OCI-LY1 (cell line): ENCODE measurements at regions not wholly inside any gene's neighbourhood (a gene's known extent, or its start where the extent isn't known, plus 50 kb on each side); places are given as distances from the start of the nearest gene placed in this dataset.
A peak's percentile ranks its signal among the peaks of the same experiment; 100 is the strongest.

Experiments used
- H2AFZ ChIP-seq: fragments of 200-600 bp; sonication (generic), shearing (Covaris generic); 2 replicates; pipeline ENCODE4 v1.6.0; 2014; ENCODE audit warnings: antibody characterized with exemption, mild to moderate bottlenecking, low read length
- H3F3A ChIP-seq: fragments of 200-600 bp; sonication (generic), shearing (Covaris generic); 2 replicates; pipeline ENCODE4 v1.6.0; 2014; ENCODE audit warnings: mild to moderate bottlenecking, antibody characterized with exemption, low read length, moderate library complexity; ENCODE audit not compliant: insufficient read depth
- H3K27ac ChIP-seq: fragments of 200-600 bp; sonication (generic); 2 replicates; pipeline ENCODE4 v1.5.1; 2014; ENCODE audit warnings: low read length, mixed run types, mild to moderate bottlenecking, low read depth; ENCODE audit not compliant: poor library complexity, severe bottlenecking
- H3K27me3 ChIP-seq: fragments of 200-600 bp; sonication (generic); 2 replicates; pipeline ENCODE4 v1.6.0; 2014; ENCODE audit warnings: antibody characterized with exemption, mild to moderate bottlenecking, low read length, moderate library complexity; ENCODE audit not compliant: insufficient read depth
- H3K36me3 ChIP-seq: fragments of 200-600 bp; sonication (generic); 2 replicates; pipeline ENCODE4 v1.6.1; 2014; ENCODE audit warnings: mild to moderate bottlenecking, antibody characterized with exemption, low read length, moderate library complexity, mixed read lengths; ENCODE audit not compliant: insufficient read depth
- H3K4me1 ChIP-seq: fragments of 200-600 bp; sonication (generic); 2 replicates; pipeline ENCODE4 v1.5.1; 2014; ENCODE audit warnings: mild to moderate bottlenecking, low read length, moderate library complexity; ENCODE audit not compliant: insufficient read depth, severe bottlenecking
- H3K4me2 ChIP-seq: fragments of 200-600 bp; sonication (generic), shearing (Covaris generic); 2 replicates; pipeline ENCODE4 v1.6.1; 2014; ENCODE audit warnings: low read length
- H3K4me3 ChIP-seq: fragments of 200-600 bp; sonication (generic); 2 replicates; pipeline ENCODE4 v1.5.1; 2014; ENCODE audit warnings: low read length, low read depth, mild to moderate bottlenecking, mixed read lengths; ENCODE audit not compliant: poor library complexity, severe bottlenecking
- H3K79me2 ChIP-seq: fragments of 200-600 bp; shearing (Covaris generic); 2 replicates; pipeline ENCODE4 v1.6.1; 2016; ENCODE audit warnings: mixed run types, low read length, mixed read lengths; ENCODE audit not compliant: insufficient read depth
- H3K9ac ChIP-seq: fragments of 200-600 bp; sonication (generic), shearing (Covaris generic); 2 replicates; pipeline ENCODE4 v1.6.1; 2014; ENCODE audit warnings: mild to moderate bottlenecking, low read length, mixed read lengths
- H3K9me2 ChIP-seq: fragments of 200-600 bp; sonication (generic), shearing (Covaris generic); 2 replicates; pipeline ENCODE4 v1.6.1; 2014; ENCODE audit warnings: low read depth, mild to moderate bottlenecking, low read length, mixed read lengths
- H3K9me3 ChIP-seq: fragments of 200-600 bp; shearing (Covaris generic); 2 replicates; pipeline ENCODE4 v1.6.1; 2014; ENCODE audit warnings: low read length, mixed read lengths
- H4K20me1 ChIP-seq: fragments of 200-600 bp; sonication (generic), shearing (Covaris generic); 2 replicates; pipeline ENCODE4 v1.6.0; 2016; ENCODE audit warnings: mild to moderate bottlenecking, low read length; ENCODE audit not compliant: insufficient read depth
- CTCF ChIP-seq: fragments of 200-600 bp; sonication (generic), shearing (Covaris generic); IDR thresholded peaks from 2 replicates; pipeline ENCODE4 v1.5.1; 2017; ENCODE audit warnings: mild to moderate bottlenecking, antibody characterized with exemption, low read length, moderate library complexity, mixed read lengths
- EZH2 ChIP-seq: fragments of 200-600 bp; sonication (generic), shearing (Covaris generic); IDR thresholded peaks from 2 replicates; pipeline ENCODE4 v1.8.0; 2017; ENCODE audit warnings: borderline replicate concordance, mixed run types, mild to moderate bottlenecking, antibody characterized with exemption, low read length, moderate library complexity, mixed read lengths

- H3K4me3 ChIP-seq, result no peak overlapping the region
- H3K27ac ChIP-seq, result peak overlapping the region; percentile 82
- H3K79me2 ChIP-seq, result no peaks in the 10 kb centered on the region
- H3K4me1 ChIP-seq, result peaks cover 10% of the 10 kb centered on the region
- no peak overlapping the region for H2AFZ ChIP-seq
- no peak overlapping the region for H3K9ac ChIP-seq
- no peaks in the 10 kb centered on the region for H4K20me1 ChIP-seq
- no peaks in the 10 kb centered on the region for H3K27me3 ChIP-seq
- H3K9me3 ChIP-seq, result peaks cover 12% of the 10 kb centered on the region
- TF ChIP-seq EZH2, result no peak
- TF ChIP-seq CTCF, result no peak
- no peaks in the 10 kb centered on the region for H3K36me3 ChIP-seq
- H3K9me2 ChIP-seq, result no peaks in the 10 kb centered on the region
- H3K4me2 ChIP-seq, result no peak overlapping the region
- H3F3A ChIP-seq, result 0 out of 2 replicates have a peak, but pooled peaks cover 4% of the 10 kb centered on the region
These were observed 327.4 kb upstream of the CWC22 start for GRCh38 chr2:180334514-180334913.

GRCh38 chr2:180328795-180329422 lies 321.8 kb upstream of the CWC22 start:
- no peak for TF ChIP-seq EZH2
- no peak for TF ChIP-seq CTCF

GRCh38 chr2:180327185-180327584 lies 320.1 kb upstream of the CWC22 start:
- no peak overlapping the region for H3K27ac ChIP-seq
- H3K36me3 ChIP-seq, result no peaks in the 10 kb centered on the region
- H3K79me2 ChIP-seq, result no peaks in the 10 kb centered on the region
- no peaks in the 10 kb centered on the region for H4K20me1 ChIP-seq
- no peak overlapping the region for H2AFZ ChIP-seq
- no peaks in the 10 kb centered on the region for H3K4me1 ChIP-seq
- H3K9me2 ChIP-seq, result no peaks in the 10 kb centered on the region
- no peak for TF ChIP-seq EZH2
- no peak for TF ChIP-seq CTCF
- no peaks in the 10 kb centered on the region for H3K9me3 ChIP-seq
- no peaks in the 10 kb centered on the region for H3F3A ChIP-seq
- no peaks in the 10 kb centered on the region for H3K27me3 ChIP-seq
- H3K4me3 ChIP-seq, result no peak overlapping the region
- H3K9ac ChIP-seq, result no peak overlapping the region
- H3K4me2 ChIP-seq, result no peak overlapping the region

More at GRCh38 chr2:180328795-180329422, 321.8 kb upstream of the CWC22 start:
- no peaks in the 10 kb centered on the region for H3K79me2 ChIP-seq
- H3K9ac ChIP-seq, result no peak overlapping the region
- H2AFZ ChIP-seq, result no peak overlapping the region
- H3K9me3 ChIP-seq, result no peaks in the 10 kb centered on the region
- no peaks in the 10 kb centered on the region for H3K27me3 ChIP-seq
- H3K36me3 ChIP-seq, result no peaks in the 10 kb centered on the region
- no peak overlapping the region for H3K4me2 ChIP-seq
- no peaks in the 10 kb centered on the region for H3K4me1 ChIP-seq
- no peaks in the 10 kb centered on the region for H4K20me1 ChIP-seq
- H3F3A ChIP-seq, result no peaks in the 10 kb centered on the region
- no peak overlapping the region for H3K27ac ChIP-seq
- no peak overlapping the region for H3K4me3 ChIP-seq
- no peaks in the 10 kb centered on the region for H3K9me2 ChIP-seq
